Erythroblast (primary cell): ENCODE measurements at regions not wholly inside any gene's neighbourhood (a gene's known extent, or its start where the extent isn't known, plus 50 kb on each side); places are given as distances from the start of the nearest gene placed in this dataset.
A peak's percentile ranks its signal among the peaks of the same experiment; 100 is the strongest.
"Not testable (repeated sequence)": the region's sequence is repeated elsewhere in the genome, so short reads cannot be mapped to it uniquely, and the experiment has no call there.

Experiments
- DNase-seq, 2 experiments: peaks; one replicate each; lab custom pipeline; 2025; lab: John Stamatoyannopoulos, UW
- GATA1 ChIP-seq: IDR thresholded peaks from 2 replicates; pipeline ENCODE4 v1.6.1; 2011; ENCODE audit warnings: low read depth, mild to moderate bottlenecking, control low read depth, low read length, moderate library complexity
- POLR2A ChIP-seq: IDR thresholded peaks from 2 replicates; pipeline ENCODE4 v1.6.1; 2011; ENCODE audit warnings: mild to moderate bottlenecking, low read length

GRCh38 chr3:178967177-178967532 lies 104.5 kb downstream of the ZMAT3 start:
- DNase-seq, result no peak
- no peak for TF ChIP-seq POLR2A
- no peak for TF ChIP-seq GATA1

DNA sequence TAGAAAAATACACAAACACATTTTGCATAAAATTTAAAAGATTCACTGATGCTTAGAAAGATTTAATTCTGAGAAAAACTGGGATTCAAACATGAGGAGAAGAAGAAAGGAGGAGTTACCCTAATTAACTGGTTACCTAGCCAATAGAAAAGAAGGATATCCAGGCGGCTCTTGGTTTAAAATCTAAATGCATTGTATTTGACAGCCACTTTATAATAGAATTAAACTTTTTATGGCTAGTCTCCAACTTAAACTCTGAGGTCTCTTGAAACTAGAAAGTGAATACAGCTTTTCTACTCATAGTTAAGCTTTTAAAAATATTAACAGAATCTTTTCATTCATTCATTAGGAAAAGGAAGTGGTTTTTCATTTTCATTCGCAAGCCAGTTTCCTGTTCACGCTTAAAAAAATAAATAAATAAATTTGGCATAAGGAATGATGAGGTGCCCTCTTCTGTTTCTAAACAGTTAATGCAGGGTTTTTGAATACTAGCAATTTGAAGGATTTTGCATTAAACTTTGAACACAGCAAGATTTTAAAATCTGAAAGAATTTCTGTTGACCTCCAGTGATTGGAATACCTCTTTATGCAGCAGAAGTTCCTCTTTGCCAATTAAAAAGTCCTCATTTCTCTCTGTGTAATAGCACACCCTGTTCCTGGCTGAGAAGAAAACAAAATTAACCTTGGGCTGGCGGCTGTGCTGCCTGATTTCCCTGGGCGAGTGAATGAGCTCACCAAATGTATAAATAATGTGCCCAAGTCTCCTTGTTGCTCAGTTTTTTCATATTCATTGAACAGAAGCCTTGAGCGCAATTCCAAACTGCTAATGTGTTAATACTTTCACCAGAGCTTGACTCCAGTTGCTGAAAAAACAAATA lies 105.1 kb downstream of the ZMAT3 start:
- TF ChIP-seq GATA1, result no peak
- no peak for TF ChIP-seq POLR2A

GRCh38 chr3:178964551-178964950 lies 107.1 kb downstream of the ZMAT3 start:
- TF ChIP-seq GATA1, result no peak
- no peak for TF ChIP-seq POLR2A
- no peak for DNase-seq

More for the DNA sequence above, 105.1 kb downstream of the ZMAT3 start:
- DNase-seq, result peak in 1 of 2 experiments; percentile 3

GRCh38 chr3:178960918-178961317 lies 110.7 kb downstream of the ZMAT3 start:
- TF ChIP-seq POLR2A, result no peak
- no peak for TF ChIP-seq GATA1
- DNase-seq, result no peak

DNA sequence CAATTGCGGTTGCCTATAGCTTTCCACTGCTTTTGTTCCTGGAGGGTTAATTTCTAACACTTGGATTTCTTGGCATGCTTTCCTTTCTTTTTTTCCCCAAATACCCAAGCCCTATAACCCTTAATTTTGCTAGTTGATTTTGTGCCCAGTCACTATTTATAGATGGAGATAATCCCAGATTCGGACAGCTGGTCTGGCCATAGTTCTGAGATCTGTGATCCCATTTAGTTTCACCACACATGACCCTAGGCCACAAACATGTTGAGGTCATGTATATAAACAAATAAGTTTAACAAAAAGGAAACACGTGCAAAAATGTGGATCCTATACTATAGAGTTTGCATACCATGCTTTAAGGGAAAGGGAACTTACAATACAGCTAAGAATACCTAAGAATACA lies 111.4 kb downstream of the ZMAT3 start:
- TF ChIP-seq POLR2A (no peak), GATA1 (no peak)
- DNase-seq, result no peak

DNA sequence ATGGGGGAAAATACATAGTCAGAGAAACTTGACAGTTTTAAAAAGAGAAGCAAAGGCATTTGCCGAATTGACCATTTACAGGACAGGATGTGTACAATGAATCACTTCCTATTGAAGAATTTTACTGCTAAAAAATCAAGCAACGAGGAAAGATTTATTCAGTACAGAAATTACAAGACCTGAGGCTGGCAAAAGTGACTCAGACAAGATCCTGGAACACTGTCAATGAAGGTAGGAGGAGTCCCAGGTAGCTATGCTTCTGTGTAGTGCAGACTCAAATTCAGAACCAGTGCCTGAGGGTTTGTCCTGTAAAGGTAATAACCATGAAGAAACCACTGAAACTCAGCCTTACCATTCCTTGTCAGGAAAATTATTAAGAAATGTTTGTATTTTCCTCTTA lies 120.9 kb downstream of the ZMAT3 start:
- no peak for TF ChIP-seq GATA1
- no peak for TF ChIP-seq POLR2A
- DNase-seq, result no peak

GRCh38 chr3:178949896-178950295 lies 121.7 kb downstream of the ZMAT3 start:
- no peak for TF ChIP-seq POLR2A
- no peak for TF ChIP-seq GATA1
- no peak for DNase-seq

DNA sequence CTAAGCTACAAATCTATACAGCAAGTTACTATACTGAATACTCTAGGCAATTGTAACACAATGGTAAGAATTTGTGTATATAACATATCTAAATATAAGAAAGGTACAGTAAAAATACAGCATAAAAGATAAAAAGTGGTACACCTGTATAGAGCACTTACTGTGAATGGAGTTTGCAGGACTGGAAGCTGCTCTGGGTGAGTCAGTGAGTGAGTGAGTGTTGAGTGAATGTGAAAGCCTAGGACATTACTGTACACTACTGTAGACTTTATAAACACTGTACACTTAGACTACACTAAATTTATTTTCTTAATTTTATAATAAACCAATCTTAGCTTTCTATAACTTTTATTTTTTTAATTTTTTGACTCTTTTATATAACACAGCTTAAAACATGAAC lies 123.1 kb downstream of the ZMAT3 start:
- TF ChIP-seq POLR2A, result no peak
- no peak for TF ChIP-seq GATA1
- DNase-seq, result no peak

DNA sequence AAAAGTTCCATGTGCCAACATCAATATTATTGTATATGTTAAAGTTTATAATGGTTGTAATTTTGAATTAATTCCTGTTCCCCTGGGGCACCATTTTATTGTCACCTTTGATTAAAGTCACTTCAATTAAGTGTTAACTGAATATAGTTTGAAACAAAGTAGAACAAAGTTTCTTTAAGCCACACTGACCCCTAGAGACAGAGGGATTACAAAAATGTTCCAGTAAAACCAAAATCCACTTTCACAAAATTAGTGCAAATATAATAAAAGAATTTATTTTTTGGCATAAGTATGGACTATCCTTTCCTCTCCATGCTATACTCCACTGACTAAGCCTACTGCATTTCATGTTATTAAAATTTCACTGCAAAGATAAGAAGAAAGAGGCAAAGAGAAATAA lies 123.9 kb downstream of the ZMAT3 start:
- TF ChIP-seq GATA1, result no peak
- no peak for TF ChIP-seq POLR2A
- no peak for DNase-seq

GRCh38 chr3:178942261-178942660 lies 129.3 kb downstream of the ZMAT3 start:
- DNase-seq, result not testable (repeated sequence)

DNA sequence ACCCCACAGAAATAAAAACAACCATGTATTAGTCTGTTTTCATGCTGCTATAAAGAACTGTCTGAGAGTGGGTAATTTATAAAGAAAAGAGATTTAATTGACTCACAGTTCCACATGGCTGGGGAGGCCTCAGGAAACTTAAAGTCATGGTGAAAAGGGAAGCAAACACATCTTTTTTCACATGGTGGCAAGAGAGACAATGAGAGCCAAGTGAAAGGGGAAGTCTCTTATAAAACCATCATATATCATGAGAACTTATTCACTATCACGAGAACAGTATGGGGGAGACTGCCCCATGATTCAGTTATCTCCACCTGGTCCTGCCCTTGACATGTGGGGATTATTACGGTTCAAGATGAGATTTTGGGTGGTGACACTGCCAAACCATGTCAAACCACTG lies 141.5 kb downstream of the ZMAT3 start:
- no peak for DNase-seq
- TF ChIP-seq GATA1 (no peak), POLR2A (no peak)

- TF ChIP-seq GATA1 (no peak), POLR2A (no peak)
Measured at GRCh38 chr3:178916223-178916622, 155.4 kb downstream of the ZMAT3 start.

DNA sequence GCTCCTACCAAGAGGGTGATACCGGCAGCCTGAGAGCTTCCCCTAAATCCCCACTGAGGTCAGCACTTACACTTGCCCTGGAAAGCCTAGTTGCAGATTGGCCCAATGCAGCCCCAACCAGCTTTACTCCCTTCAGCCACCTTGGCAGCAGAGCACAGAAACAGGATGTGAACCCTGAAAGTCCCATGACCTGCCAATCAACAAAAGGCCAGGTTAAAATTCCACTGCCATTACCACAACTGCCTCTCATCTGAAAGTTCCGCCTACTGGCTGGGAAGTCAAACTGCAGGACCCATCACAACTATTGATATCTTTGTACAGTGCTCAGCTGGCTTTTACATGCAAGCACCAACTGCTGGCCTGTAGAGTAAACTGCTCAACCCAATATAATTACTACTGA lies 156.2 kb downstream of the ZMAT3 start:
- TF ChIP-seq POLR2A, result no peak
- no peak for TF ChIP-seq GATA1
- DNase-seq, result no peak

More at GRCh38 chr3:178916223-178916622, 155.4 kb downstream of the ZMAT3 start:
- DNase-seq, result no peak

GRCh38 chr3:178907081-178907480 lies 164.5 kb downstream of the ZMAT3 start:
- TF ChIP-seq GATA1 (no peak), POLR2A (no peak)
- no peak for DNase-seq

DNA sequence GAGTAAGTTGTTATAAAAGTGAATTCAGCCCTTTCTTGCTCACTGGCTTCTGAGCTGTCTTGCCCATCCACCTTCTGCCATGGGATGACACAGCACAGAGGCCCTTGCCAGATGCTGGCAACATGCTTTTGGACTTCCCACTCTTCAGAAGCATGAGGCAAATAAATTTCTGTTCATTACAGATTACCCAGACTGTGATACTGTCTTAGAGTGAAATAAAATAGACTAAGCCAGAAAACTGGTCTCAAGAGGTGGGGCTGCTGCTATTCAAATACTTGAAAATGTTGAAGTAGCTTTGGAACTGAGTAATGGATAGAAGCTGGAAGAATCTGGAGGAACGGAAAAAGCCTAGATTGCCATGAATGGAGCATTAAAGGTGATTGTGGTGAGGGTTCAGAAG lies 170.4 kb downstream of the ZMAT3 start:
- no peak for DNase-seq
- TF ChIP-seq GATA1 (no peak), POLR2A (no peak)
